ENCODE measurements at regions not wholly inside any gene's neighbourhood (a gene's known extent, or its start where the extent isn't known, plus 50 kb on each side); places are given as distances from the start of the nearest gene placed in this dataset.

GRCh38 chr4:52410971-52411370 lies 248.1 kb downstream of the USP46 start:
- H3K4me1 ChIP-seq = peaks cover 0 to 13% (median 0%) of the 10 kb centered on the region in 12 donors
- TF ChIP-seq CTCF (IDR thresholded peaks at IDR 0.05) (no peak), POLR2A (IDR thresholded peaks at IDR 0.05) (no peak)
- ATAC-seq = peak in 2 of 4 donors; percentile 18 to 42
- no peak overlapping the region for H3K4me3 ChIP-seq
- no peak overlapping the region for H3K27ac ChIP-seq
- H3K27me3 ChIP-seq = no peaks in the 10 kb centered on the region
- intact Hi-C loops (cut with DNase I) = no loop called here
- 41 to 77% (median 65%) methylated on average over 3 of the region's 3 CpGs for WGBS, 4 donors
- no peaks in the 10 kb centered on the region for H3K36me3 ChIP-seq
- DNase-seq = no peak
- peaks cover 0 to 3% (median 0%) of the 10 kb centered on the region in 12 donors for H3K9me3 ChIP-seq

- H3K36me3 ChIP-seq = no peaks in the 10 kb centered on the region
- DNase-seq (no peak), ATAC-seq (peak in 1 of 4 donors; percentile 38)
- no peak for TF ChIP-seq POLR2A (IDR thresholded peaks at IDR 0.05)
- no peak for TF ChIP-seq CTCF (IDR thresholded peaks at IDR 0.05)
- intact Hi-C loops (cut with DNase I) = no loop called here
- 89 to 96% (median 92%) methylated on average over 2 to 5 of the region's 5 CpGs for WGBS, 4 donors
- no peak overlapping the region for H3K4me3 ChIP-seq
- no peaks in the 10 kb centered on the region for H3K27me3 ChIP-seq
- peaks cover 0 to 8% (median 0%) of the 10 kb centered on the region in 12 donors for H3K4me1 ChIP-seq
- peaks cover 0 to 4% (median 0%) of the 10 kb centered on the region in 12 donors for H3K9me3 ChIP-seq
- H3K27ac ChIP-seq = no peak overlapping the region
Measured at GRCh38 chr4:52420330-52420729, 238.8 kb downstream of the USP46 start.

DNA sequence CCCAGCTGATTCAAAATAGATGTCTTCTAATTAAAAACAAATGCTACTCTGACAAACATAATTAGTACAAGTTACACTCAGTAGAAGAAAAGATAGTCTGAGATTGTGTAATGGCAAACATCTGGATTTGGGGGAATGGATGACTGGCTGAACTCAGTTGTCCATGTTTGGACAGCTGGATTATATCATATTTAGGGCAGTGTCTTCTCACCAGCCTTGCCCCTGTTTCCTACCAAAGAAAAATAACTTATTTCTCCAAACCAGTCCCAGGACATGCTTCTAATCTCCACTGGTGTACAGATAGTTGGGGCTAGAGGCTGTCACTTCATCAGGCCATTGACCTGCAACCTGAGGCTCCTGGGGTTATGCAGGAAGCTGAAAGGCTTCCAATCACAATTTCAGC lies 237.3 kb downstream of the USP46 start:
- no peaks in the 10 kb centered on the region for H3K36me3 ChIP-seq
- peaks cover 0 to 8% (median 0%) of the 10 kb centered on the region in 12 donors for H3K4me1 ChIP-seq
- DNase-seq (no peak), ATAC-seq (peak in 3 of 4 donors; percentile 58 to 75 (median 74))
- H3K27me3 ChIP-seq = no peaks in the 10 kb centered on the region
- intact Hi-C loops (cut with DNase I) = no loop called here
- H3K4me3 ChIP-seq = no peak overlapping the region
- no peak overlapping the region for H3K27ac ChIP-seq
- peaks cover 0 to 6% (median 0%) of the 10 kb centered on the region in 12 donors for H3K9me3 ChIP-seq
- TF ChIP-seq POLR2A (IDR thresholded peaks at IDR 0.05) (no peak), CTCF (IDR thresholded peaks at IDR 0.05) (no peak)

GRCh38 chr4:52423967-52424366 lies 235.1 kb downstream of the USP46 start:
- H3K27me3 ChIP-seq = no peaks in the 10 kb centered on the region
- no peak for ATAC-seq
- H3K9me3 ChIP-seq = peaks cover 0 to 6% (median 0%) of the 10 kb centered on the region in 12 donors
- no peak overlapping the region for H3K4me3 ChIP-seq
- H3K4me1 ChIP-seq = peaks cover 0 to 8% (median 0%) of the 10 kb centered on the region in 12 donors
- H3K36me3 ChIP-seq = no peaks in the 10 kb centered on the region
- no peak for TF ChIP-seq POLR2A (IDR thresholded peaks at IDR 0.05)
- no peak for TF ChIP-seq CTCF (IDR thresholded peaks at IDR 0.05)
- no peak for DNase-seq
- intact Hi-C loops (cut with DNase I) = no loop called here
- no peak overlapping the region for H3K27ac ChIP-seq
- 83 to 87% (median 83%) methylated on average over 4 of the region's 4 CpGs for WGBS, 4 donors
